OCI-LY7 (cell line): ENCODE measurements at regions not wholly inside any gene's neighbourhood (a gene's known extent, or its start where the extent isn't known, plus 50 kb on each side); places are given as distances from the start of the nearest gene placed in this dataset.

ENCODE experiments used
- EZH2phosphoT487 ChIP-seq: fragments of 200-600 bp; sonication (generic); IDR thresholded peaks from 2 replicates; pipeline ENCODE4 v1.6.1; 2018; ENCODE audit warnings: low read depth, borderline replicate concordance, mild to moderate bottlenecking, mixed run types, antibody characterized with exemption, low read length, moderate library complexity, mixed read lengths
- TF ChIP-seq, protein P1 (sequence below): fragments of 200-600 bp; sonication (generic); conservative IDR thresholded peaks from 2 replicates; pipeline ENCODE4 v1.5.1; 2014; ENCODE audit warnings: mild to moderate bottlenecking, antibody characterized with exemption, low read length, moderate library complexity, mixed read lengths

DNA sequence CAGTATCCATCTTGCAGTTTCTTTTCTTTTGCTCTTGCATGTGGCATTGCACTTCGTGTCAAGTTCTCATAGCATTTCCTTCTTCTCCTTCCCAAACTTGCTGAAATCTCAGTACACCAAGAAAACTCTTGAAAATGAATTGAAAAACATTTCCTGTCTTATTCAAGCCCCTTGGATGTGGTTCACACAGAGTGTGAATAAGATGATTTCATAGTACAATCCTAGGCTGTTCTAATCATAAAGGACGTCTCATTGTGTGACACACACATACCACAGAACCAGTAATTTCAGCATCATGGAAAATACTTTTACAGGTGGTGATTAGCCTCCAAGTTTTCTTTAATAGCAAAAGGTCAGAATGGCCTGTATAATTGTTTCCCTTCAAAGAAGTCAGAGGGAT is 121.6 kb upstream of the AADACL2 start:
- TF ChIP-seq, protein P1, sequence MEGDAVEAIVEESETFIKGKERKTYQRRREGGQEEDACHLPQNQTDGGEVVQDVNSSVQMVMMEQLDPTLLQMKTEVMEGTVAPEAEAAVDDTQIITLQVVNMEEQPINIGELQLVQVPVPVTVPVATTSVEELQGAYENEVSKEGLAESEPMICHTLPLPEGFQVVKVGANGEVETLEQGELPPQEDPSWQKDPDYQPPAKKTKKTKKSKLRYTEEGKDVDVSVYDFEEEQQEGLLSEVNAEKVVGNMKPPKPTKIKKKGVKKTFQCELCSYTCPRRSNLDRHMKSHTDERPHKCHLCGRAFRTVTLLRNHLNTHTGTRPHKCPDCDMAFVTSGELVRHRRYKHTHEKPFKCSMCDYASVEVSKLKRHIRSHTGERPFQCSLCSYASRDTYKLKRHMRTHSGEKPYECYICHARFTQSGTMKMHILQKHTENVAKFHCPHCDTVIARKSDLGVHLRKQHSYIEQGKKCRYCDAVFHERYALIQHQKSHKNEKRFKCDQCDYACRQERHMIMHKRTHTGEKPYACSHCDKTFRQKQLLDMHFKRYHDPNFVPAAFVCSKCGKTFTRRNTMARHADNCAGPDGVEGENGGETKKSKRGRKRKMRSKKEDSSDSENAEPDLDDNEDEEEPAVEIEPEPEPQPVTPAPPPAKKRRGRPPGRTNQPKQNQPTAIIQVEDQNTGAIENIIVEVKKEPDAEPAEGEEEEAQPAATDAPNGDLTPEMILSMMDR, result no peak
- TF ChIP-seq EZH2phosphoT487, result no peak
